HG03558 (cell line): ENCODE measurements at regions not wholly inside any gene's neighbourhood (a gene's known extent, or its start where the extent isn't known, plus 50 kb on each side); places are given as distances from the start of the nearest gene placed in this dataset.

Experiments used
- ATAC-seq: cut with Tn5 transposase; IDR thresholded peaks from one replicate; pipeline ENCODE4 v1.9.1; 2021; ENCODE audit warnings: moderate number of reproducible peaks; ENCODE audit not compliant: unreplicated experiment; ENCODE audit errors: extremely low read depth

DNA sequence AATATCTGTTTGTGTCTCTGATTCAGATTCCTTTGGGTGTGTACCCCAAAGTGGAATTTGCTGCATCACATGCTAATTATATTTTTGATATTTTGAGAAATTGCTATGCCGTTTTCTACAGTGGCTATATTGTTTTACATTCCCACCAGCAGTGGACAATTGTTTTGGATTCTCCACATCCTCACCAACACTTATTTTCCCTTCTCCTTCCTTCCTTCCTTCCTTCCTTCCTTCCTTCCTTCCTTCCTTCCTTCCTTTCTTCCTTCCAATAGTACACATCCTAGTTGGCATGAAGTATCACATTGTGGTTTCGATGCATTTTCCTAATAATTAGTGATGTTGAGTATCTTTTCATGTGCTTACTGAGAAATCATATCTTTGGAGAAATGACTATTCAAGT is 535.5 kb downstream of the SH2D4B start:
- no peak for ATAC-seq

DNA sequence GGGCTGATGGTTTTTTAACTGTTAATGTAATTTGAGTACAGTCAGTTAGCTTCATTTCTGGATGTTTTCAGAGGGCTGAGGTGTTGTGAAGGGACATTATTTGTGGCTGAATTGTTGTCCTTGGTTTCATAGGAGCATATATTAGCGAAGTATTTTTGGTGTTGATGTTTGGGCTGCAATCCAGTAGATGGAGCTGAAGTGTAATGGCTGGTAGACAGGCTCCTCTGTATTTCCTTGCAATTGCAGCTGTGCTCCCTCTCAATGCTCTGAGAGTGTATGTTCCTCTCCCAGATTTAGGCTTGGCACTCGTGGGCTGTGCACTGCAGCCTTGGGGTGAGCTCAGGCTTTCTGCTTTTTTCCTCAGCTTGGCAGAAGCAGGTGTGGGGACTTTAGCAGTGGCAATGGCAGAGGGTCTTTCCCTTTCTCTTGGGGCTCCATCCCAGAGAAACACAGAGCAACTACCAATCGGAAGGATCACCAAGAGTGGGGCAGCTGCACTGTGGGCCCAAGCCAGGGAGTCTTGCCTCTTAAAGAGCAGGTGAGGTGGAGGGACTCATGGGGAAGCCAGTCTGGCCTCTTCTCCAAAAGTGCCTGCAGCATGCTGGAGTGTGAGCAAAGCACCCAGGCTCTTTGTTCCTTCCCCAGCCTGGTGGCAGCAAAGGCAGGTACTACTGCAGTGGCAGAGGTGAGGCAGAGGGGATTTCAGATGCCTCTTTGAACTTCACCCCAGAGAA is 544.4 kb downstream of the SH2D4B start:
- no peak for ATAC-seq

DNA sequence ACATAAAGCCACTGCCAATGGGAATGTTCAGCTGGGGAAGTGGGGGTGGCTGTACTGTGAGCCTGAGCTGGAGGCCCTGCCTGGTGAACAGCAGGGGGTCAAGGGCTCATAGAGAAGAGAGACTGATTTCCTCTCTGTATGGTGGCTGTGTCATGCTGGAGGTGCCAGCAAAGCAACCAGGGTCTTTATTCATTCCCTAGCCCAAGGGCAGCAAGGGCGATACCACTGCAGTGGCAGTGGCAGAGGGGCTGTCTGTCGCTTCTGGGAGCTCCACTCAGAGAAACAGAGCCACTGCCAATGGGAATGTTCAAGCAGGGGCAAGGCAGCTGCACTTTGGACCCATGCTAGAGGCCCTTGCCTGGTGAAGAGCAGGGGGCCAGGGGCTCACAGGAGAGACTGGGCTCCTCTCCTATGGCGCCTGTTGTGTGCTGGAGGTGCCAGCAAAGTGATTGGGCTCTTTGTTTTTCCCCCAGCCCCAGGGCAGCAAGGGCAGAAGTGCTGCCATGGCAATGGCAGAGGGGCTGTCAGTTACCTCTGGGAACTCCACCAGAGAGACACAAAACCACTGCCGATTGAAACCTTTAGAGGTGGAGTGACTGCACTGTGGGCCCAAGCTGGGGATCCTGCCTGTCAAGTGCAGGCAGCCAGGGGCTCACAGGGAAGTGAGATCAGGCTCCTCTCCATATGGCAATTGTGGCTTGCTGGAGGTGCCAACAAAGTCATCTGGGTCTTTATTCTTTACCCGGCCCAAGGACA is 545.1 kb downstream of the SH2D4B start:
- ATAC-seq = no peak

DNA sequence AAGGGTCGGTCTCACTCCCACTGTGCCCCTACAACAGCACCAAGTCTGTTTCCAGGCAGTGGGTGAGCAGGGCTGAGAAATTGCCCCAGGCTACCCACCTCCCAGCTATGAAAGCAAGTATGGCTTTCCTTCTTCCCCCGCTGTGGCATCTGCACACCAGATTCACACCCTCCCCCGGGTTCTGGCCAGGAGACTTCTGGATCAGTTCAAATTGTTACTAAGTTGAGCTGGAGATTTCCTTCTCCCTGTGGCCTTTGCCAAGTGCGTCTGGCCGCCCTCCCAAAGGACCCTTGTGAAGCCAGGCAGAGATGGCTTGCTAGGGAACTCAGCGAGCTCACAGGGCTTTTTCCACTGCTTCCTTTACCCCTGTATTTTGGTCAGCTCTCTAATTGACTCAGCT is 555.4 kb downstream of the SH2D4B start:
- no peak for ATAC-seq

DNA sequence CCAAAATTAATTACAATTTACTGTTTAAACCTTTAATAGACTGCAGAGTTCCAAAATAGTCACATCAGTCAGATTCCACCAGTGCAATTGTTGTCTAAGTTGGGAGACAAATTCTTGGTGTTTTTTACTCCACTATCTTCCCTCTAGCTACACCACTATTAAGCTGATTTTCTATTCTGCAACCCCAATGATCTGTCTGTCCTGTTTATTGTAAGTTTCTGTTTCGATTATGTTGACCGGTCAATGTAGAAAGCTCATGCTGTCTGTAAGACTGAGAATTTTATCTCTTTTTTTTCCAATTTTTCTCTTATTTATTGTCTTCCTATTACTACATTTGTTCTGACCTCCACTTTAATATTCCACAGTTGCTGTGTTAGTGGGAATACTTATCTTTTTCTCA is 557.5 kb downstream of the SH2D4B start:
- no peak for ATAC-seq

DNA sequence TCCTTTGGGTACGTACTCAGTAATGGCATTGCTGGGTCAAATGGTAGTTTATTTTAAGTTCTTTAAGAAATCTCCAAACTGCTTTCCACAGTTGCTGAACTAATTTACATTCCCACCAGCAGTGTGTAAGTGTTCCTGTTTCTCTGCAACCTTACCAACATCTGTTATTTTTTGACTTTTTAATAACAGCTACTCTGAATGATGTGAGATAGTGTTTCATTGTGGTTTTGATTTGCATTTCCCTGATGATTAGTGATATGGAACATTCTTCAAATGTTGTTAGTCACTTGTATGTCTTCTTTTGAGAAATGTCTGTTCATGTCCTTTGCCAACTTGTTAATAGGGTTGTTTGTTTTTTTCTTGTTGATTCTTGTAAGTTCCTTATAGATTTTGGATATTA is 558.9 kb downstream of the SH2D4B start:
- ATAC-seq = no peak

DNA sequence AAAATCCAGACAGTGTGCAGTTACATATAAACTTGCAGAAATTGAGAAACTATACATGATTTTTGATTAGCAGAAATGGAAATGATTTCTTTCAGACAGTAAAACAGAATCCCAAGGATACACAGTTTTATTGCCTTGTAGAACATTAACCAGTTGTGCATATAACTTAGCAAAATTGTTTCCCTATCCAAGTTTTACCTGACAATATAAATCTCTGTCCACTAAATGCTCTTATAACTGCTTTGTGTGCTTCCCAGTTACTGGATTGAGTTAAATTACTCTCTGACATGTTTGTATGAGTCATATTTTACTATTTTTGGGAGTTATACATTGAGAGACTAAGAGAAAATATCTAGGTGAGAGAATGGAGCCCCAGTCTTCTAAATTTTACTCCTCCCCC is 563.4 kb downstream of the SH2D4B start:
- no peak for ATAC-seq

DNA sequence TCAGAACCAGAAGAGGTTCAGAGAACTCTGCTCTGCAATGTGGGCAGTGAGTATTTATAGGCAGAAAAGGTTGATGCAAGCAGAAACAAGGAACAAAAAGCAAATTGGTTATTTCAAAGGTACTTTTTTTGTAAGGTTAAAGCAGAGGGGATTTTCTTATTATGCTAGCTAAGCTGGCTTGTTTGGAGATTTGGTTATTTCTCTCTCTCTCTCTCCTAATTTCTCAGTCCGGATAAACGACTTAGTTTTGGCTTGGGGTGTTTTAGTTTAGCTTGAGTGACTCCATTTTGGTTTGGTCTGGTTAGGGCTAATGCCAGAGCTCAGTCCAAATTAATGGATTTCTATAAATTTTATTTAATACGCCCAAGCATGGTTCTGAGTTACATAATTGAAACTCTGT is 566.8 kb downstream of the SH2D4B start:
- no peak for ATAC-seq

DNA sequence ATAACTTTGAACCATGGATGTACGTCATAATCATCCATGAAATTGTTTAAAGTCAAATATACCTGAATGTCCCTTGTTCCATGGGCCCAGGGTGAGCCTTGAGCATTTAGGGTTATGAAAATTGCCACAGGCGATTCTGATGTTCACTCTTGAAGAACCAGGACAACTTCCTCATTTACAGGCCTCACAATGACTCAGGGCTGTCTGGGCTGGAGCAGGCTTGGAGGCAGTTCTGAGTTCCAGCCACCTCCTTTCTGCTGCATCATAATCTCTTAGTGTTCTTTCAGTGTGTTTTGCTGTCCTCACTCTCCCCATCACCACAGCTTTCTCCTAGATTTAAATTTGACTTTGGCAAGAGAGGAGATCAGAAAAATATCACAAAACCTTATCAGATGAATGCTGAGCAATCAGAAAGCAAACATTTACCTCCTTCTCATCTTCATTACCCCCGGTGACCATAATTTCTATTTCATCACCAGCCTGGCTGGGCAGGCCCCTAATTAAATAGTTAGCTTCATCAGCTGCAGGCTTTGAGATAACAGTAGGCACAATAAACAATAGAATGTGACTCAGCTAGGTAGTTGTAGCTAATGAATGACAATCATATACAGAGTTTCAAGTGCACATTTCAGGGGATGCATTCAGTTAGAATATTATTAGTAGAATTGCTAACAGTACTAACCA is 571.0 kb downstream of the SH2D4B start:
- peak; percentile 74 for ATAC-seq

DNA sequence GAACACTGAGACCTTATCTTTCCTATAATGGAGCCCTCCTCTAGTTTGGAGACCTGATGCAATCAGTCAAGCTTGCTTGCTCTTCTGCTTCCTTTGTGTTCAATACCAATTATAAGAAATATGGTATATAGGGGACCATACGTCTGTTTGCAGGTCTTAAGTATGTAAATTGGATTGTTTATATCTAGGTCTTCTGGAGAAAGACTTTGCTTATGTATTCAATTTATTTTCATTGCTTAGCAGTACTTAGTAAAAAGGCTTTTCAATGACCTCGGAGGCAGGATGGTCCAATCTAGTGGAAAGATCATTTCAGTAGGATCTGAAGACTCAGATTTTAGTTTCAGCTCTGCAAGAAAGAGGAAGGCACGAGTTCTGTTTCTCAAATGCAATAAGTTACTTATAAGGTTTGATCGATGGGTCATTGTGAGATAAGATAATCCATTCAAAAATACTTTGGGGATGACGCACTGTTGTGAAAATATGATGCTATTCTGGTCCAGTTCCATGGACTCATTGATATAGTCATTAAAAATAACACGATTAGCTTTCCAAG is 571.6 kb downstream of the SH2D4B start:
- no peak for ATAC-seq

DNA sequence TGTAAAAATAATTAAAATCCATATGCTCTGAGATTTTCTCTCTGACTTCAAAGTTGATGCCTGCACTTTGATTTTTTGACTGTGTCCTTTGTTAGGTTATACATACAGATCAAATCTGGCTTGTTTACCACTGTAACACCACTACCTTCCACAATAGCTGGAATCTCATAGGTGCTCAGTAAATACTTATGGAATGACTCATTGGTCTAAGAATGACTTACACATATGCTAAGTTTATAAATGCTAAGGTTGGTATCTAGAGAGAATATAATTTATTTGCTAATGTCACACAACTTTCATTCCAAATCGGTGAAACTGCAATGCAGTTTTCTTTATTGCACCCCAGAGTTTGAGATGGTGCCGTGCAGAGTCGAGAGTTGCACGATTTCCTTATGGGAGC is 578.5 kb downstream of the SH2D4B start:
- ATAC-seq = no peak

DNA sequence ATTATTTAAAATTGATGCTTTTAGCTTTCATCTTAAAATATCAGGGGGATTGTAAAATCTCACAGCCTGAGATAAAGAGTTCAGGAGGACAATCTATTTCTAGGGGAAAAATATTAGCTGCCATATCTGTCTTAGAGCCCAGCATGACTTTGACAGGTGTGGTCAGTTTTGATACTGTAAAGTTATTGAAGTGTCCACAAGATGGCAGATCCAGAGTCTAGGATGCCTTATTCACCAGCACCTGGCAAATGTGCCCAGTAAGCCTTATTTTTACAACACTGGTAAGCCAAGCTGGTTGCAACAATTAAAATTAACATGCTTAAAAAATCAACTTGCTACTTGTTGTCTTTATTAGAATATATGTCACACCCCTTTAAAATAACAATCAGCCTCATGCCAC is 579.3 kb downstream of the SH2D4B start:
- no peak for ATAC-seq

DNA sequence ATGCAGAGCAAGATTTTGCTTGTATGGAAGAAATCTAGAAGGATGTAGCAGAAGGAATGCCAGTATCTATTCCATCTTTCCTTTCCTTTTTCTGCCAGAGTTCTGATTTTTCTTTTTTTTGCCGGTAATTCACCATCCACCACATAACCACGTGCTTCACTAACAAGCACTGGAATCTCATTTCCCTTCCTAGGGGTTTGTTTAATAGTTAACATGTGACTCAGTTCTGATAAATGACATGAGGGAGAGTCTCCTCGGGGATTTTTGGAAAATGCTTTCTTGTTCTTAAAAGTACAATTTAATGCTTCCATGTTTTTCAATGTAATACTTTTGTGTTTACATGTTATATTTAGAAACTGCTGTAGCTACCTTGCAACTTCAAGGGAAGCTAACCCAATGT is 590.2 kb downstream of the SH2D4B start:
- ATAC-seq = no peak

DNA sequence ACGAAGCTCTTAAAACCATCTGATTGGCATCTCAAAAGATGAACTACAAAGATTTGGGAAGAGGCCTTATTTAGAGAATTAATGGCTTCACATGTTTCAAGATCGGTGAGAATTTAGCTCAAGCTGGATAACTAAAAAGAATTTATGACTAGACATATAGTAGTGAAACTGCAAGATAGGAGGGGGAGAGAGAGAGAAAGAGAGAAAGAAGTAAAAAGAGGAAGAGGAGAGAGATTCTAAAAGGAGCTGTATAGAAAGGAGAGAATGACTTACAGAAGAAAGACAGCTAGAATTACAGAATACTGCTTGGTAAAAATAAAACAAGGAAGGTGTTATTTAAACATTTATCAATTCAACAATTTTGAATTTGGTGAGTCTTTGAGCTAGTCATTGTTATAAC is 592.3 kb downstream of the SH2D4B start:
- no peak for ATAC-seq

DNA sequence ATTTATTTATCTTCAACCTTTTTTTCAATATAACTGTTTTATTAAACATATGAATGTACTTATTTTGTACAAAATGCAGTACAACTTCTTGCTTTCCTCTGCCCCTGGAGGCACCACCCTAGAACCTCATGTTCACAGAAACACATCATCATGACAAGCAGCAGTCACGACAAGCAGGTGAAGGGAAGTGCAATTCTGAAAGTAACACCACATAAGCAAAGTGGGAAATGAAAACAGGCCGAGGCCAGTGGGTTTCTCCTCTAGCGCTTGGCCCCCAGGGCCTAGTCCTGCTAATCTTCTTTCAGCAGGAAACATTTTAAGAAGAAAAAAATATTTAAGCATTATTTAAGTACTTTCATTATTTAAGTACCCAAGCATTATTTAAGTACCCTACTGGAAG is 598.1 kb downstream of the SH2D4B start:
- peak; percentile 84 for ATAC-seq

DNA sequence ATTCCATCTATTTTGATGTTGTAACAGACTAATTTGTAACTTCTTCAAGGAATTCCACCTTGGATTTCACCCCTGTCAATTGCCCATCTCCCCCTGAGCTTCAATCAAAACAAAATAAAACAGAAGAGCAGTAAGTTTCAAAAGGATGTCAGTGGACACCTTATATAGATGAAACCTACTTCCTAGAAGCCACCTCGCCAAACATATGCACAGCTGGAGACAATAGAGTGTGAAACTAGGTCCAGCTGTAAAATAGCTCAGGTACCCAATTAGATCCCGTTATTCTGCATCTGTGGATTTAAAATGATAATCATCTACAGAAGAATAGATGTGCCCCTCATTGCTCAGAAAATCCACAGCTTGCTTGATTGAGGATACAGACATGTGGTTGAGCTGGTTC is 598.6 kb downstream of the SH2D4B start:
- peak; percentile 12 for ATAC-seq

DNA sequence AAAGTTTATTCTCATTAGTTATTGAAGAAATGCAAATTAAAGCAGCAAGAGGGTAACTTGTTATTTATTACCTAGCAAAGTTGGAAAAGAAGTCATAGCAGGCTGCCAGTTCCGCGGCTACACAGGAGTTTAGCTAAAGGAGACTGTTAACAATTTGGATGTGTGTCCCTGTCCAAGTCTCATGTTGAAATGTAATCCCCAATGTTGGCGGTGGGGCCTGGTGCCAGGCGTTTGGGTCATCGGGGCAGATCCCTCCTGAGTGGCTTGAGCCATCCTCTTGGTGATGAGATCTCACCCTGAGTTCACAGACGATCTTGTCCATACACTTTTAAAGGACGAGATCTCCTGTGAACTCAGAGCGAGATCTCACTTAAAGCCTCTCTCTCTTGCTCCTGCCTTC is 608.3 kb downstream of the SH2D4B start:
- ATAC-seq = no peak

DNA sequence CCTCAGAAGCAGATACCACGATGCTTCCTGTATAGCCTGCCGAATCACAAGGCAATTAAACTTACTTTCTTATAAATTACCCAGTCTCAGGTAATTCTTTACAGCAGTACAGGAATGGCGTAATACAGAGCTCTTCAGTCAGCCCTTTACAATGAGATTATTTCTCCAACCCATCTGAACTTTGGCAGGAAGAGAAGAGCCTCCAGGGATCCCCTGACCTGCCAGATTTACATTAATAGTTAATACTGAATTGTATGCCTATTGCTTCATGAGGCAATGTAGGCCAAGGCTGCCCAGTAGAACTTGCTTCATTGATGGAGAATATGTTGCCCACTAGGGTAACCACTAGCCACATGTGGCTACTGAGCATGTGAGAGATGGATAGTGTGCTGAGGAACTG is 608.7 kb downstream of the SH2D4B start:
- no peak for ATAC-seq

DNA sequence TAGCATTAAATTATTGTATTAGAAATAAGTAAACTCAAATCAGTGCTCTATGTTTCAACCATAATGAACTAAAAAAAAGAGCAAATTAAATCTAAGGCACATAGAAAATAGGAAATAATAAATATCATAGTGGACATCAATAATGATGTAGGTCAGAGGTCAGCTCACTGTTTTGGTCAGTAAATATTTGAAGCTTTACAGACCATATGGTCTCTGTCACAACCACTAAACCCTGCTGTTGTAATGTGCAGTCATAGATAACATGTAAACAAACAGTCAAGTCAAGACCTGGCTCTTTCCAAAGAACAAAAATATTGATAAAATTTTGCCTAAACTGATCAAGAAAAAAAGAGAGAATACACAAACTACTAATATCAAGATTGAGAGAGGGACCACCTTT is 615.0 kb downstream of the SH2D4B start:
- no peak for ATAC-seq

DNA sequence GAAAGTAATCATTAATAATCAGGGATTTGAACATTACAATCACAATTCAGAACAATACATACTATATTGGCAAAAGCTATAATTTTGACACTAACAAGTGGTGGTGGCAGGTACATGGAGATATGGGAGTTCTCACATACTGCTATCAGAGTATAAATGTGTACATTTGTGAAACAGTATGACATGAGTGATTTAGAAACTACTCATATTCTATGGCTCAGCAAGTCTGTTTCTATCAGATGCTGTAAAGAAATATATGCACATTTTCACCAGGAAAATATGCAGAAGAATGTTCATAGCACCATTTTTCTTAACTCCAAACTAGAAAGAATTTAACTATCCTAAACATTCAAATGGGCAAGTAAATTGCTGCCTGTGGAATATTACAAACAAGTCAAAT is 620.0 kb downstream of the SH2D4B start:
- ATAC-seq = no peak

DNA sequence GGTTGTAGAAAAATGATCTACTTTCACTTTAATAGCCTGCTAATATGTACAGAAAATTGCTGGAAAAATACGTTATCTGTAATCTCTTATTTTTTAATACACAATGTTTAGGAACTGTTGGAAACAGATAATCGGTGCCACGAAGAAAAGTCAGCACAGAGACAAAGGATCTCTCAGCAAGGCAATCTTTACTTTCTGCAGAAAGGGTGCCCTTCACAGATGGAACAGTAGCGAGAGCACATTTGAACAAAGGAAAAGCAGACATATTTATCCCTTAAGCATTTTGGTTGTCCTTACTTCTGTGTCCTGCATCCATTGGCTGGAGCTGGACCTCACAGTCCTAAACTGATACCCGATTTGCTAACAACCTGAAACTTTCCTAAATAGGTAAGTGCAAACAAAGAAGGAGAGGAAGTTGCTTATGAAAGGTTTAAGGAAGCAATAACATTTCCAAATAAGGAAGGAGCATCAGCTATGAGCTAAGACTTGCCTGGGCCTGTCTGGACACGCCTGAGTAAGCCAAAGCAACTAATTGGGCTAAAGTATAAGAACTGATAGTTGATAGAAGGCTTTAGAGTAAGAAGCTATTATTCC is 640.0 kb downstream of the SH2D4B start:
- ATAC-seq = no peak
